NOMO-1 (cell line): ENCODE measurements at regions not wholly inside any gene's neighbourhood (a gene's known extent, or its start where the extent isn't known, plus 50 kb on each side); places are given as distances from the start of the nearest gene placed in this dataset.

ENCODE experiments used
- DNase-seq, 2 experiments: peaks; one replicate each; lab custom pipeline; 2025; ENCODE audit not compliant: unreplicated experiment in 2 of 2; lab: John Stamatoyannopoulos, UW

- DNase-seq = no peak
Observed at GRCh38 chr10:62453274-62453673, 79.1 kb downstream of the ZNF365 start.

GRCh38 chr10:62454687-62455397 is 80.7 kb downstream of the ZNF365 start:
- no peak for DNase-seq

GRCh38 chr10:62456611-62457101 is 82.5 kb downstream of the ZNF365 start:
- peak; percentile 46 to 93 for DNase-seq

DNA sequence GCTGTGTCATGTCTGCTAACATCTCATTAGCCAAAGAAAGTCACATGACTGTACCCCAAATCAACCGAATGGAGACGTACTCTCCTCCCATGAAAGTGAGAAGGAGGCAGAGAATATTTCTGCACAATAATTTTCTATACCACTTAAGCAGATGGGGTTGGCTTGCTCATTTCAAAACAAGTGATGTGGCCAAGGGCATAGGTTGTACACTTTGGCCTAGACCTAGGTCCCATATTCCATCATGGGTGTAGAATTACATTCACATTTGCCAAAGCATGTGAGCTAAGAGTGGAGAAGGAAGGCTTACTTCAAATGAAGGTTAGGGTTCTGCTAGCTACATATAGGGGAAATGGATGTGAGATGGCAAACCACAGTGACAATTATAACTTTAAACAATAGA is 83.0 kb downstream of the ZNF365 start:
- DNase-seq = no peak

- no peak for DNase-seq
Observed at GRCh38 chr10:62457598-62457997, 83.4 kb downstream of the ZNF365 start.

DNA sequence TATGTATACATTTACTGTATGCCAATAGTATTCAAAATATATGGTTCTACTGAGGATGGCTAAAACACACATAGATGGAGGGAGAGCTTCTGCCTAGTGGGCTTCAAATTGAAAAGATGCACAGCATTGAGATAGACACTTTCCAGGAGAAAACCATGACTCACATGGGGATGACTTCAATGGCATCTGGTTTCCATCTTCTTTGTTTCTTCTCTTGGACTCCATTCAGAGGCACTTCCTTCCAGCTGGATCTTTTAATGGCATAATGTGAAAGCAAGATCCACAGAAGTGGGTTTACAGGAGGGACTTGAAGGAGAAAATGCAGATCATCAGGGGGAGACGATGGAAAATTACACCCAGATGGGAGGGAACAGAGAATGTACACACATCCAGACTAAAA is 84.9 kb downstream of the ZNF365 start:
- no peak for DNase-seq

- DNase-seq = no peak
Observed at GRCh38 chr10:62459500-62459899, 85.3 kb downstream of the ZNF365 start.

GRCh38 chr10:62460393-62460792 is 86.2 kb downstream of the ZNF365 start:
- no peak for DNase-seq

GRCh38 chr10:62461120-62461519 is 87.0 kb downstream of the ZNF365 start:
- no peak for DNase-seq

DNA sequence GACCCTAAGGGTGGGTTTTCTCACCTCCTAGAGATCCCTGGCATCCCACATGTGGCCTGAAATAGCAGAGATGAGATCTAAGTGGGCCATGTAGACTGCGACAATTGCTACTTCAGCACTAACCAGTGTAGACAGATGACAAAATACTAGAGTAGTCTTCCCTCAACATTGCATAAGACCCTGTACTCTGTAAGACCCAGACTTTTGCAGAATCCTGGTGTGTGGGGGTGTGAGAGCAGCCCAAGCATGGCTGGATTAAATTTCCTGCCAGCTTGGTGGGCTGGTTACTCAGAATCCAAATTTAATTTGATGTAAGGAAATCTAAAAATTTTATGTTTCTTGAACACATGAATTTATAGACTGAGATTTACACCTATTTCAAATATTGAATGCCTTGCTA is 88.3 kb downstream of the ZNF365 start:
- no peak for DNase-seq

DNA sequence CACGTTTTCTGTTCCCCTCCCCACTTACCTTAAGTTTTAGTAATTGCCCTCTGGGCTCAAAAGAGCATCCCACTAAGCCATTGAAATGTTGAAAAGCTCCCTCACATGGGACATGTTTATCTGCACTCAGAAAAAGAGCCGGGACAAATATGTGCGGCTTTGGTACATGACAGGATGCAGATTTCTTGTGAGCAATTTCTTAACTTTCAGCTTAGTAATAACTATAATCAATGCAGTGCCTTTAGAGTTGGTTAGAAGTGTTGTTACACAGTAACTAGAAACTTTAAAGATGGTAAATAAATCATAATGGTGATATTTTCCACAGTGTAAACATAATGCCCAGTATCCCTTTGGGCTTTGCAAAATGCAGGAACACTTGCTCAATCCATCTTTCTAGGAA is 89.2 kb downstream of the ZNF365 start:
- DNase-seq = no peak

DNA sequence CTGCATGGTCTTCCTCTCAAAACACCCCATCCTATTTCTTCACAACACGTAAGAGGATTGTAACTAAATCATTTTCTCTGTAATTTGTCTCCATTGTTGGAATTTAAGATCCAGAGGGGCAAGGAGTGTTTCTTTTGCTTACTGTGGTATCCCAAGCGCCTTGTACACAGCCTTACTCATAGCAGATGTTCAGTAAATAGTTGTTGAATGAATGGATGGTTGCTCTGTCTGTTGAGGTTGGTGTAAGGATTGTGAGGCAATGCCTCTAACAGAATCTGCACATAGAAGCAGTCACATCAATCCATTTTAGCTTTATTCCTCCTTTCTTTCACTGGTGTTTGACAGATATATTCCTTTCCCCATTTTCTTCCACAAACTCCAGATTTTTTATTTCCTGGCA is 90.1 kb downstream of the ZNF365 start:
- DNase-seq = no peak

DNA sequence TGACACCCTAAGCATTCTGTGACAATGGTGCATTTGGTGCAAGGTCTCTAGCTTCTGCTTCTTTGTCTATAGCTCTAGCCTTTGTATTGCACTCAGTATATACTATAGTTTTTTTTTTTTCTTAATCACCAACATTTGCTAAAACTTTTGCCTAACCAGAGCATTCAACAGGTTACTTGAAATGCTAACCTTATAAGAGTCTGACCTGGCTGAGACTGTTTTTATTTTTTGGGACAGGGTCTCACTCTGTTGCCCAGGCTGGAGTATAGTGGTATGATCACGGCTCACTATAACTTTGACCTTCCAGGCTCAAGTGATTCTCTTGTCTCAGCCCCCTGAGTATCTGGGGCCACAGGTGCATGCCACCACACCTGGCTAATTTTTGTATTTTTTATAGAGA is 92.4 kb downstream of the ZNF365 start:
- no peak for DNase-seq

- DNase-seq = no peak
Observed at GRCh38 chr10:62467527-62467926, 93.4 kb downstream of the ZNF365 start.

GRCh38 chr10:62471711-62472110 is 97.5 kb downstream of the ZNF365 start:
- no peak for DNase-seq

DNA sequence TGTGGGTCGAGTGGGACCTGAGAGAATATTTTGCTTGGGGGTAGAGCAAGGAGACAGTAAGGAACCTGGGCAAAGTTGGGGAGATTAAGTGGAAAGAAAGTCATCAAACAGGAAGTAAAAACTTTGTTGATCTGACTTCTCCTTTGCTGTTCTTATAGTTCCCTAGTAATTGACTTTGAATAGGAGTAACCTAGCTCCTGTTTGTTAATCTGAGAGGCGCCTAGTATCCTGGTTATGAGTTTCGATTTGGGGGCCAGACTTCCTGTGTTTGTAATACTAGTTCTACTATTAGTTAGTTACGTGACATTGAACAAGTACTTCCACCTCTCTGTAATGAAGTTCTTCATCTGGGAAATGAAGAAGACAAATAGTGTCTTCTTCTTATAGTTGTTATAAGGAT is 99.1 kb downstream of the ZNF365 start:
- peak in 1 of 2 experiments; percentile 40 for DNase-seq

DNA sequence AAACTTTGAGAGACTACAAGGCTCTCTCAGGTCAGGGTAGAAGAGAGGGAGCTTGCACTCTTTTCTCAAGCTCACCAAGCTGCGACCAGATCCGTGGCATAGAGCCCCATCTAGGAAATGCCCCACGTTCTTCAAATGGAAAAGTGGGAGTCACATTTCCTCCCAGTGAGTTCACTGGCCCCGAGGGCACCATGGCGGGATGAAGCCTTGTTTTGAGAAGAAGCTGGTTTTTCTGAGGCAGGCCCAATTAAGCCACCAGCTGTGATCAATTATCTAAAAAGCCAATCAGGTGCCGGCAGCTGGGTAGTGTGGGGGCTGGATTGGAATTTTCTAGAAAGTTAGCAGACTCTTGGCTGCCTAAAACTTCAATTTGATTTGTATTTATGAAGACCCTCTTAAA is 101.4 kb downstream of the ZNF365 start:
- no peak for DNase-seq

DNA sequence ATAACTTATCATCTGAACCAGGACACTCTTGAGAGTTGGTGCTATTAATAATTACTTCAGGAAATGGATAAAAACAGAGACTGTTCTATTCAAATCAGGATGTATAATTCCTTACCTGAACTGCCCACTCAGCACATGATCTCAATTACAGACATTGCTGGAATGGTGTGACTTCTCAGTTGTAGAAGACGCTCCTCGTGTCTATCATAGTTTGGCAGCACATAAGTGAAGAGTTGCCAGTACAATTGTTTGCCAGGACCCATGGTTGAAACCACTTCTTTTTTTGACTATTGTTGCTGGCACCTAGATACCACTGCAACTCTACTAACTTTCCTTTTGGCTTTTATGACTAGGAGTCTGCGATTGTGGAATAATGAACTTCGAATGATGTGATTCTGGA is 105.4 kb downstream of the ZNF365 start:
- DNase-seq = no peak

GRCh38 chr10:62480196-62480595 is 106.0 kb downstream of the ZNF365 start:
- peak in 1 of 2 experiments; percentile 56 for DNase-seq

DNA sequence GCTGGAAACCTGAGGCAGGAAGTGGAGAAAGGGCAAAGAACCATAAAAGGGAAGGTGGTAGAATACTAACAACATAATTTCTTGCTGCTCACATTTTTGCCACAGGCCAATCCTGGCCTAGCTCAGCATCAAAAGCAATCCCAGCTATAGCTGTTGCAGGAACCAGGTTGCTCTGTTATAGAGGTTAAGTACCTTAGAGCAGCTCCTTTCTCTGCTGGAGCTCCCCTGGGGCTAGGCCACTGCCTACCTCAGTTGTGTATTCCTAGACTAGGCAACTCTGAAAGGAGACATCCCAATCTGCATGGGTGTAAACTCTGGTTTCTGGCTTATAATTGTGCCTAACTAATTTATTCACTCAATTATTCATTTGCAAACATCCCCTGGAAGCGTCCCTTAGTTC is 108.4 kb downstream of the ZNF365 start:
- no peak for DNase-seq

GRCh38 chr10:62491597-62491996 is 117.4 kb downstream of the ZNF365 start:
- DNase-seq = peak in 1 of 2 experiments; percentile 59

- peak; percentile 90 to 95 for DNase-seq
Observed at GRCh38 chr10:62492012-62492869, 118.1 kb downstream of the ZNF365 start.
